Neural cell (in vitro differentiated cells): ENCODE measurements at regions not wholly inside any gene's neighbourhood (a gene's known extent, or its start where the extent isn't known, plus 50 kb on each side); places are given as distances from the start of the nearest gene placed in this dataset.

Experiments
- H2AFZ ChIP-seq: fragments of 200-600, 300-800 bp; sonication (generic), shearing (Covaris generic); 2 replicates; pipeline ENCODE4 v1.6.0; 2014; ENCODE audit warnings: low read depth, mild to moderate bottlenecking, antibody characterized with exemption, low read length, moderate library complexity
- H3F3A ChIP-seq: fragments of 200-600 bp; shearing (Covaris generic); 2 replicates; pipeline ENCODE4 v1.6.1; 2016; ENCODE audit warnings: mild to moderate bottlenecking, moderate library complexity, mixed read lengths, antibody characterized with exemption, low read length; ENCODE audit not compliant: insufficient read depth, poor library complexity, severe bottlenecking
- H3K27ac ChIP-seq: fragments of 200-600, 300-800 bp; sonication (generic), shearing (Covaris generic); 2 replicates; pipeline ENCODE4 v1.5.1; 2014; ENCODE audit warnings: mild to moderate bottlenecking, low read length, moderate library complexity
- H3K27me3 ChIP-seq: fragments of 300-800, 200-600 bp; sonication (generic), shearing (Covaris generic); 2 replicates; pipeline ENCODE4 v1.6.0; 2014; ENCODE audit warnings: mild to moderate bottlenecking, low read depth, low read length, moderate library complexity; ENCODE audit not compliant: insufficient read depth
- H3K36me3 ChIP-seq: fragments of 300-800, 200-600 bp; sonication (generic), shearing (Covaris generic); 2 replicates; pipeline ENCODE4 v1.5.1; 2014; ENCODE audit warnings: mild to moderate bottlenecking, antibody characterized with exemption, low read length, moderate library complexity; ENCODE audit not compliant: insufficient read depth
- H3K4me2 ChIP-seq: fragments of 300-800, 200-600 bp; sonication (generic), shearing (Covaris generic); 2 replicates; pipeline ENCODE4 v1.6.0; 2014; ENCODE audit warnings: mild to moderate bottlenecking, low read length
- H3K4me3 ChIP-seq: fragments of 300-800, 200-600 bp; sonication (generic), shearing (Covaris generic); 2 replicates; pipeline ENCODE4 v1.5.1; 2014; ENCODE audit warnings: mild to moderate bottlenecking, low read length, moderate library complexity
- H3K79me2 ChIP-seq: fragments of 200-600 bp; shearing (Covaris generic); replicated peaks from 2 replicates; pipeline ENCODE4 v1.6.0; 2014; ENCODE audit warnings: mild to moderate bottlenecking, low read length, moderate library complexity; ENCODE audit not compliant: insufficient read depth
- H3K9ac ChIP-seq: fragments of 300-800, 200-600 bp; sonication (generic), shearing (Covaris generic); 2 replicates; pipeline ENCODE4 v1.6.1; 2016; ENCODE audit warnings: mild to moderate bottlenecking, low read length, mixed read lengths
- H3K9me2 ChIP-seq: fragments of 200-600 bp; shearing (Covaris generic); 2 replicates; pipeline ENCODE4 v1.6.1; 2016; ENCODE audit warnings: mild to moderate bottlenecking, low read length, mixed read lengths; ENCODE audit not compliant: insufficient read depth
- H3K9me3 ChIP-seq: fragments of 200-600, 300-800 bp; sonication (generic), shearing (Covaris generic); 2 replicates; pipeline ENCODE4 v1.6.1; 2016; ENCODE audit warnings: mild to moderate bottlenecking, mixed run types, low read length, moderate library complexity, mixed read lengths
- H4K20me1 ChIP-seq: fragments of 200-600 bp; shearing (Covaris generic); 2 replicates; pipeline ENCODE4 v1.6.1; 2016; ENCODE audit warnings: mild to moderate bottlenecking, mixed run types; ENCODE audit not compliant: insufficient read depth
- CTCF ChIP-seq: fragments of 450-650 bp; IDR thresholded peaks from 2 replicates; pipeline ENCODE4 v1.5.1; 2014; ENCODE audit warnings: antibody characterized with exemption, mild to moderate bottlenecking, moderate library complexity; ENCODE audit not compliant: poor library complexity, severe bottlenecking
- EP300 ChIP-seq: fragments of 450-650 bp; conservative IDR thresholded peaks from 2 replicates; pipeline ENCODE4 v1.6.1; 2014; ENCODE audit warnings: antibody characterized with exemption, mild to moderate bottlenecking, moderate library complexity; ENCODE audit not compliant: poor library complexity, severe bottlenecking
- EZH2 ChIP-seq: fragments of 200-600, 300-800 bp; shearing (Covaris generic), sonication (generic); IDR thresholded peaks from 2 replicates; pipeline ENCODE4 v1.6.1; 2014; ENCODE audit warnings: antibody characterized with exemption, low read length, borderline replicate concordance, mild to moderate bottlenecking; ENCODE audit not compliant: insufficient read depth, poor library complexity, severe bottlenecking
- MXI1 ChIP-seq: fragments of 450-650 bp; conservative IDR thresholded peaks from 2 replicates; pipeline ENCODE4 v1.6.1; 2014; ENCODE audit warnings: antibody characterized with exemption, mild to moderate bottlenecking; ENCODE audit not compliant: poor library complexity, severe bottlenecking
- POLR2AphosphoS5 ChIP-seq: IDR thresholded peaks from 2 replicates; pipeline ENCODE4 v1.6.1; 2012
- RAD21 ChIP-seq: fragments of 450-650 bp; conservative IDR thresholded peaks from 2 replicates; pipeline ENCODE4 v1.6.1; 2014; ENCODE audit warnings: antibody characterized with exemption, mild to moderate bottlenecking, moderate library complexity
- SMC3 ChIP-seq: fragments of 450-650 bp; conservative IDR thresholded peaks from 2 replicates; pipeline ENCODE4 v1.6.1; 2014; ENCODE audit warnings: antibody characterized with exemption, mild to moderate bottlenecking, moderate library complexity; ENCODE audit not compliant: poor library complexity
- TAF1 ChIP-seq: IDR thresholded peaks from 2 replicates; pipeline ENCODE4 v1.6.1; 2012; ENCODE audit warnings: low read depth
- TF ChIP-seq, protein P1 (sequence below): IDR thresholded peaks from 2 replicates; pipeline ENCODE4 v1.6.1; 2012; ENCODE audit warnings: borderline replicate concordance

GRCh38 chr4:115331241-115331640 lies 217.8 kb upstream of the NDST4 start:
- Histone ChIP-seq H3K9me2 (no peaks in the 10 kb centered on the region), H4K20me1 (no peaks in the 10 kb centered on the region), H3F3A (no peaks in the 10 kb centered on the region), H3K79me2 (no peaks in the 10 kb centered on the region), H3K9me3 (no peaks in the 10 kb centered on the region), H3K9ac (no peak overlapping the region), H3K4me3 (no peak overlapping the region), H3K27ac (no peak overlapping the region), H3K4me2 (no peak overlapping the region), H3K36me3 (no peaks in the 10 kb centered on the region), H2AFZ (no peak overlapping the region), H3K27me3 (no peaks in the 10 kb centered on the region)
- TF ChIP-seq TAF1 (no peak), EZH2 (no peak), SMC3 (no peak), MXI1 (no peak), EP300 (no peak), CTCF (no peak)
- TF ChIP-seq, protein P1, sequence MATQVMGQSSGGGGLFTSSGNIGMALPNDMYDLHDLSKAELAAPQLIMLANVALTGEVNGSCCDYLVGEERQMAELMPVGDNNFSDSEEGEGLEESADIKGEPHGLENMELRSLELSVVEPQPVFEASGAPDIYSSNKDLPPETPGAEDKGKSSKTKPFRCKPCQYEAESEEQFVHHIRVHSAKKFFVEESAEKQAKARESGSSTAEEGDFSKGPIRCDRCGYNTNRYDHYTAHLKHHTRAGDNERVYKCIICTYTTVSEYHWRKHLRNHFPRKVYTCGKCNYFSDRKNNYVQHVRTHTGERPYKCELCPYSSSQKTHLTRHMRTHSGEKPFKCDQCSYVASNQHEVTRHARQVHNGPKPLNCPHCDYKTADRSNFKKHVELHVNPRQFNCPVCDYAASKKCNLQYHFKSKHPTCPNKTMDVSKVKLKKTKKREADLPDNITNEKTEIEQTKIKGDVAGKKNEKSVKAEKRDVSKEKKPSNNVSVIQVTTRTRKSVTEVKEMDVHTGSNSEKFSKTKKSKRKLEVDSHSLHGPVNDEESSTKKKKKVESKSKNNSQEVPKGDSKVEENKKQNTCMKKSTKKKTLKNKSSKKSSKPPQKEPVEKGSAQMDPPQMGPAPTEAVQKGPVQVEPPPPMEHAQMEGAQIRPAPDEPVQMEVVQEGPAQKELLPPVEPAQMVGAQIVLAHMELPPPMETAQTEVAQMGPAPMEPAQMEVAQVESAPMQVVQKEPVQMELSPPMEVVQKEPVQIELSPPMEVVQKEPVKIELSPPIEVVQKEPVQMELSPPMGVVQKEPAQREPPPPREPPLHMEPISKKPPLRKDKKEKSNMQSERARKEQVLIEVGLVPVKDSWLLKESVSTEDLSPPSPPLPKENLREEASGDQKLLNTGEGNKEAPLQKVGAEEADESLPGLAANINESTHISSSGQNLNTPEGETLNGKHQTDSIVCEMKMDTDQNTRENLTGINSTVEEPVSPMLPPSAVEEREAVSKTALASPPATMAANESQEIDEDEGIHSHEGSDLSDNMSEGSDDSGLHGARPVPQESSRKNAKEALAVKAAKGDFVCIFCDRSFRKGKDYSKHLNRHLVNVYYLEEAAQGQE = no peak

DNA sequence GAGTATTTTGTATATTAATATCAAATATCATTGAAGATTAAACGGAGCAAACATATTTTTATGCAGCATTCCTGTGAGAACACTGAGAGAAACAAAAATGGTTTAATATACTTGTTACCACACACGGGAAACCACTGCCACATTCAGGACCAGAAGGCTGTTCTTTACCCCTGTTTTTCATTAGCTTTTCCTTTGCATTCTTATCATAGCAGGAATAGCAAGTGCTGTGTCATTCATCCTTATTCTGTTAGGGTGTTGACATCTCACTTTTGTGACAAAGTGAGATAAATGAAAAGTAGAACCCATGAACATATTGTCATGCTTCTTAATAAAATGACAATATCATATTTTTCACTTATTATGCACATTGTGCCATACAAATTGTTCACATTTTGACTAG lies 212.4 kb upstream of the NDST4 start:
- Histone ChIP-seq H3K9me3 (no peaks in the 10 kb centered on the region), H3K4me3 (no peak overlapping the region), H3K9me2 (no peaks in the 10 kb centered on the region), H3K4me2 (no peak overlapping the region), H3K36me3 (no peaks in the 10 kb centered on the region), H3K79me2 (no peaks in the 10 kb centered on the region), H2AFZ (no peak overlapping the region), H3K27me3 (no peaks in the 10 kb centered on the region), H4K20me1 (no peaks in the 10 kb centered on the region), H3K9ac (no peak overlapping the region), H3K27ac (no peak overlapping the region), H3F3A (no peaks in the 10 kb centered on the region)
- TF ChIP-seq SMC3 = no peak
- TF ChIP-seq EZH2 = no peak
- no peak for TF ChIP-seq MXI1
- no peak for TF ChIP-seq POLR2AphosphoS5
- no peak for TF ChIP-seq EP300
- no peak for TF ChIP-seq TAF1
- TF ChIP-seq, protein P1 = no peak
- TF ChIP-seq CTCF = no peak
- no peak for TF ChIP-seq RAD21
